ENCODE measurements at regions not wholly inside any gene's neighbourhood (a gene's known extent, or its start where the extent isn't known, plus 50 kb on each side); places are given as distances from the start of the nearest gene placed in this dataset.

DNA sequence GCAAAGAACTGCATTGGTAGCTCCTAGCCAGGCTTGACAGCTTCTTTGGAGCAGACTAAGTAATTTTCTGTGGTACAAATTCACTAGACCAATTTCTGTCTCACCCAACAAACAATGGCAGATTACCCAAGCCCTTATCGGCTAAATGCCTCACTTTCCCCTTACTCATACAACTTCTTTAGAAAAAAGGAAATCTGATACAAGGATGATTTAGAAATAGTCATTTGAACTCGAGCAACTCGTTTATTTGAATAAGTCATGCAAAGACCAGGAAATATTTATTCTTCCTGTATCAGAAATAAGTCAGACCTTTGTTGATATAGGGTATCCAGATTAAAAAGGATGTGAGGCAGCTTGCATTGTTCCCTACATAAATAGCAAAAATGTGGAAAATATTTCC is 170.4 kb upstream of the CDH6 start:
- Histone ChIP-seq H3K4me1 (ENCODE audit: insufficient read depth, low read length) (no peaks in the 10 kb centered on the region), H3K27ac (ENCODE audit: insufficient read length, low read depth, low read length) (no peak overlapping the region), H3K79me1 (ENCODE audit: insufficient read depth, low read depth, low read length, poor library complexity, severe bottlenecking) (no peaks in the 10 kb centered on the region), H2AK5ac (ENCODE audit: insufficient read length, low read length) (no peak overlapping the region), H3K9me3 (ENCODE audit: control insufficient read depth, low read depth, low read length) (no peaks in the 10 kb centered on the region), H3K23me2 (ENCODE audit: insufficient read length, low read depth, low read length, poor library complexity, severe bottlenecking) (no peaks in the 10 kb centered on the region), H3K56ac (ENCODE audit: insufficient read length, low read depth, low read length) (no peak overlapping the region), H4K91ac (ENCODE audit: insufficient read length, low read depth, low read length) (no peak overlapping the region), H2BK15ac (ENCODE audit: low read depth, low read length) (no peak overlapping the region), H3K18ac (ENCODE audit: insufficient read length, low read depth, low read length) (no peak overlapping the region), H3T11ph (ENCODE audit: low read length) (no peak overlapping the region), H2AFZ (ENCODE audit: low read length) (no peak overlapping the region), H3K79me2 (ENCODE audit: insufficient read depth, low read length) (no peaks in the 10 kb centered on the region), H4K8ac (replicated peaks; ENCODE audit: insufficient read length, low read depth, low read length) (no peak overlapping the region), H4K5ac (ENCODE audit: insufficient read length, low read depth, low read length) (no peak overlapping the region), H4K20me1 (ENCODE audit: control insufficient read depth, insufficient read depth, insufficient read length) (no peaks in the 10 kb centered on the region), H3K27me3 (ENCODE audit: insufficient read depth, low read length) (no peaks in the 10 kb centered on the region), H3K14ac (ENCODE audit: insufficient read depth, low read length) (no peak overlapping the region), H2BK5ac (ENCODE audit: insufficient read length, low read length) (no peak overlapping the region), H3K23ac (ENCODE audit: insufficient read length, low read depth, low read length) (no peak overlapping the region), H2BK120ac (ENCODE audit: low read depth, low read length, poor library complexity, severe bottlenecking) (no peak overlapping the region), H3K4ac (ENCODE audit: low read depth, low read length) (no peak overlapping the region), H2BK20ac (ENCODE audit: low read depth, low read length, poor library complexity, severe bottlenecking) (no peak overlapping the region), H3K4me2 (ENCODE audit: insufficient read depth, insufficient read length, low read length) (no peak overlapping the region), H3K9ac (ENCODE audit: extremely low read depth, insufficient read length, low read length) (no peak overlapping the region), H2BK12ac (ENCODE audit: insufficient read length, low read depth, low read length) (no peak overlapping the region)
- Mint-ChIP-seq H3K4me1 (peaks cover 12 to 13% of the 10 kb centered on the region in 2 experiments), H3K36me3 (ENCODE audit: insufficient read depth in 1 of 3, low read depth in 3 of 3) (no peaks in the 10 kb centered on the region; a peak in 1 of 7 replicates), H3K27ac (no peak overlapping the region), H3K27me3 (ENCODE audit: low read depth) (no peaks in the 10 kb centered on the region), H3K4me3 (no peak overlapping the region), H3K9me3 (peaks cover 0 to 2% of the 10 kb centered on the region in 2 experiments; a peak in 2 of 5 replicates)
- WGBS (ENCODE audit: extremely low coverage, insufficient read length, low lambda C conversion rate): no CpG with 5 or more reads among the region's 3 CpGs
- no peak for DNase-seq
- TF ChIP-seq, protein P1, sequence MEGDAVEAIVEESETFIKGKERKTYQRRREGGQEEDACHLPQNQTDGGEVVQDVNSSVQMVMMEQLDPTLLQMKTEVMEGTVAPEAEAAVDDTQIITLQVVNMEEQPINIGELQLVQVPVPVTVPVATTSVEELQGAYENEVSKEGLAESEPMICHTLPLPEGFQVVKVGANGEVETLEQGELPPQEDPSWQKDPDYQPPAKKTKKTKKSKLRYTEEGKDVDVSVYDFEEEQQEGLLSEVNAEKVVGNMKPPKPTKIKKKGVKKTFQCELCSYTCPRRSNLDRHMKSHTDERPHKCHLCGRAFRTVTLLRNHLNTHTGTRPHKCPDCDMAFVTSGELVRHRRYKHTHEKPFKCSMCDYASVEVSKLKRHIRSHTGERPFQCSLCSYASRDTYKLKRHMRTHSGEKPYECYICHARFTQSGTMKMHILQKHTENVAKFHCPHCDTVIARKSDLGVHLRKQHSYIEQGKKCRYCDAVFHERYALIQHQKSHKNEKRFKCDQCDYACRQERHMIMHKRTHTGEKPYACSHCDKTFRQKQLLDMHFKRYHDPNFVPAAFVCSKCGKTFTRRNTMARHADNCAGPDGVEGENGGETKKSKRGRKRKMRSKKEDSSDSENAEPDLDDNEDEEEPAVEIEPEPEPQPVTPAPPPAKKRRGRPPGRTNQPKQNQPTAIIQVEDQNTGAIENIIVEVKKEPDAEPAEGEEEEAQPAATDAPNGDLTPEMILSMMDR (conservative IDR thresholded peaks at IDR 0.05): no peak

Data from H9 (cell line).